Calu3 (cell line): ENCODE measurements at regions not wholly inside any gene's neighbourhood (a gene's known extent, or its start where the extent isn't known, plus 50 kb on each side); places are given as distances from the start of the nearest gene placed in this dataset.

Experiments
- BruUV-seq: library from RNA; stranded (reverse); fragments of 400-500 nt; replicated peaks from 2 replicates; lab custom pipeline; 2021; lab: Mats Ljungman, UMichigan
- CTCF ChIA-PET: fragments of 300-600 bp; sonication (Branson Sonifier 250); formaldehyde crosslinking; loops from one replicate; lab custom pipeline; 2022; ENCODE audit warnings: antibody characterized with exemption; lab: Charles Lee
- DNase-seq: peaks from one replicate; pipeline ENCODE4 v3.0.0; 2022
- H3K27ac Mint-ChIP-seq: one replicate; pipeline ENCODE4 v1.8.0; 2022; ENCODE audit warnings: mixed read lengths; ENCODE audit not compliant: unreplicated experiment
- H3K27me3 Mint-ChIP-seq: one replicate; pipeline ENCODE4 v1.8.0; 2022; ENCODE audit warnings: mixed read lengths; ENCODE audit not compliant: unreplicated experiment
- H3K36me3 Mint-ChIP-seq: one replicate; pipeline ENCODE4 v1.8.0; 2022; ENCODE audit warnings: mild to moderate bottlenecking, moderate library complexity, mixed read lengths; ENCODE audit not compliant: insufficient read depth, unreplicated experiment
- H3K4me1 Mint-ChIP-seq: one replicate; pipeline ENCODE4 v1.8.0; 2022; ENCODE audit warnings: mild to moderate bottlenecking, low read depth, mixed read lengths; ENCODE audit not compliant: unreplicated experiment
- H3K4me3 Mint-ChIP-seq: one replicate; pipeline ENCODE4 v1.8.0; 2022; ENCODE audit warnings: mild to moderate bottlenecking, low read depth, moderate library complexity, mixed read lengths; ENCODE audit not compliant: unreplicated experiment
- H3K9me3 Mint-ChIP-seq: one replicate; pipeline ENCODE4 v1.8.0; 2022; ENCODE audit warnings: low read depth, mixed read lengths; ENCODE audit not compliant: unreplicated experiment
- intact Hi-C: fragments of 100-400 bp; cut with micrococcal nuclease; formaldehyde crosslinking; loops from one replicate; pipeline ENCODE4 v1.10.0; 2022; ENCODE audit not compliant: unreplicated experiment
- TF ChIP-seq, protein P1 (sequence below): fragments of 200-600 bp; IDR thresholded peaks from one replicate; pipeline ENCODE4 v1.8.0; 2022; ENCODE audit warnings: antibody characterized with exemption; ENCODE audit not compliant: unreplicated experiment

DNA sequence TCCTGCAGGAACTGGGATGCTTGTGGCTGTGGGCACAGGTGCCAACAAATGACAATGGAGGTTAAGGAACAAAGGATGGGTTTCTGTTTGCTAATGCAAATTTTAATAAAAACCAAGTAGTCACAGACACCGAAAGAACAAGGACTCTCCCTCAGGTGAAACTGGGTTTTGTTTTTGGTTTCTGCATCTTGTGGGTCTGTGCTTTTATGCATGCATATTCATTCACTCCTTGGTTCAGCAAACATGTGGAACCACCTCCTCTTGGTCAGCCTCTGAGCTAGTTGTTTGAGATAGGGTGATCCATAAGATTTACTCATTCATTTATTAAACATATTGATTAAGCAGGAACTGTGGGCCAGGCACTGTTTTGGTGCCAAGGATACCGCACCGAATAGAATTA is 381.9 kb downstream of the CDK5RAP2 start:
- no peak overlapping the region for H3K27ac Mint-ChIP-seq
- H3K9me3 Mint-ChIP-seq: no peaks in the 10 kb centered on the region
- TF ChIP-seq, protein P1, sequence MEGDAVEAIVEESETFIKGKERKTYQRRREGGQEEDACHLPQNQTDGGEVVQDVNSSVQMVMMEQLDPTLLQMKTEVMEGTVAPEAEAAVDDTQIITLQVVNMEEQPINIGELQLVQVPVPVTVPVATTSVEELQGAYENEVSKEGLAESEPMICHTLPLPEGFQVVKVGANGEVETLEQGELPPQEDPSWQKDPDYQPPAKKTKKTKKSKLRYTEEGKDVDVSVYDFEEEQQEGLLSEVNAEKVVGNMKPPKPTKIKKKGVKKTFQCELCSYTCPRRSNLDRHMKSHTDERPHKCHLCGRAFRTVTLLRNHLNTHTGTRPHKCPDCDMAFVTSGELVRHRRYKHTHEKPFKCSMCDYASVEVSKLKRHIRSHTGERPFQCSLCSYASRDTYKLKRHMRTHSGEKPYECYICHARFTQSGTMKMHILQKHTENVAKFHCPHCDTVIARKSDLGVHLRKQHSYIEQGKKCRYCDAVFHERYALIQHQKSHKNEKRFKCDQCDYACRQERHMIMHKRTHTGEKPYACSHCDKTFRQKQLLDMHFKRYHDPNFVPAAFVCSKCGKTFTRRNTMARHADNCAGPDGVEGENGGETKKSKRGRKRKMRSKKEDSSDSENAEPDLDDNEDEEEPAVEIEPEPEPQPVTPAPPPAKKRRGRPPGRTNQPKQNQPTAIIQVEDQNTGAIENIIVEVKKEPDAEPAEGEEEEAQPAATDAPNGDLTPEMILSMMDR: no peak
- peaks cover 24% of the 10 kb centered on the region for H3K27me3 Mint-ChIP-seq
- no peak overlapping the region for H3K4me3 Mint-ChIP-seq
- CTCF ChIA-PET: no interaction called here
- DNase-seq: no peak
- H3K4me1 Mint-ChIP-seq: no peaks in the 10 kb centered on the region
- H3K36me3 Mint-ChIP-seq: no peaks in the 10 kb centered on the region
- BruUV-seq: no TSS peak
- intact Hi-C loops: no loop called here

DNA sequence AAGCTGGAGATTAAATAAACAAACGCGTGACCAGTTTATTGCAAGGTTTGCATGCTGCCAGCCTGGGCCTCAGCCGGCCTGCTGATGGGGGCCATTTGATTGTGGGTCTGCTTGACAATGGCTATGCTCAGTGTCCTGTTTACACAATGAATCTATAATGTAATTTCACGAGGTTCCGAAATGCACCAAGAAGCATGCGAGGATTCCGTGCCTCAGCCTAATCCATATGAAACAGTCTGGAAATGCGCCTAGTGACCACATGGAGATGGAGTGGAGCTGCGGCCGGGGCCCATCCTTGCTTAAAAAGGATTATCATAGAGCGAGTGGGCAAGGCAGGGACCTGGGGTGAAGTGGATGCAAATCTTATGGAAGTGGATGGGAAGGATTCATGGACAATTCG is 382.4 kb downstream of the CDK5RAP2 start:
- Mint-ChIP-seq H3K36me3 (no peaks in the 10 kb centered on the region), H3K9me3 (no peaks in the 10 kb centered on the region), H3K27ac (no peak overlapping the region), H3K27me3 (peaks cover 28% of the 10 kb centered on the region), H3K4me1 (no peaks in the 10 kb centered on the region), H3K4me3 (no peak overlapping the region)
- BruUV-seq: no TSS peak
- DNase-seq: no peak
- CTCF ChIA-PET: no interaction called here
- TF ChIP-seq, protein P1: no peak
- intact Hi-C loops: no loop called here

DNA sequence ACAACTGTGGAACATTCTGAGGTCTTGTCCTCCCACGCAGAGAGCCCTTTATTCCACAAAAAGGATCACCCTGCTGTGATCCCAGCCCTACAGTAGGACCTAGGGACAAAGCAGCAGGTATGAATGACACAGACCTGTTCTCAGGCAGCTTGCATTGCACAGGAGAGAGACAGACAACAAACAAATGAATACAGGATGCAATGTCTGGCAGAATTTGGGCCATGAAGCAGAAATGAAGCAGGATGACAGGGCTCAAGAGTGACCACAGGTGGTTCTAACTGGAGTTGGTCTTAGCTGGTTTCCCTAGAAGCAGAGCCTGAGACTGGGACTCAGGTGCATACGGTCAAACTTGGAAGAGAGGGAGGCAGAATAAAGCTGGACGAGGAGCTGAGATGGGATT is 388.8 kb downstream of the CDK5RAP2 start:
- TF ChIP-seq, protein P1: no peak

DNA sequence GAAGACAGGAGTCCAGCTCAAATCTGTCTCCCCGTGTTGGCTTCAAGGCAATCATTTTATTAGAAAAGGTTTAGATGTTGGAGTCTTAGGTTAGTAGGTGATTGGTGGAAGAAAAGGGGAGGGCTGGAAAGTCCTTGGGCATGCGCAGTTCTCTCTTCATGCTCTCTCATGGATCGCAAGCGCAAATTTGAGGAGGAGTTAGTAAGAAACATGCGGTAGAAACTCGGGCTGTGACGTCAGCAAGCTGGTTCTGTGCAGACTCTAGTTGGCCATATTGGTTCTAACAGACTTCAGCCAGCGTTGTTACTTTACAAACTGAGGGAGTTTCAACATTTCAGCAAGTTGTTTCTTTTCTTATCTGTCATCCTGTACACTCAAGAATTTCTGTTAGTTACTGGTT is 392.2 kb downstream of the CDK5RAP2 start:
- CTCF ChIA-PET: interaction anchor here (0.6 kb wide), 1 partner anchor 34 kb away, joined by 3 read pairs; no protein-coding TSS in a partner anchor
- Mint-ChIP-seq H3K4me3 (no peak overlapping the region), H3K27me3 (peaks cover 78% of the 10 kb centered on the region), H3K4me1 (no peaks in the 10 kb centered on the region), H3K9me3 (no peaks in the 10 kb centered on the region), H3K36me3 (no peaks in the 10 kb centered on the region), H3K27ac (no peak overlapping the region)
- BruUV-seq: no TSS peak
- intact Hi-C loops: no loop called here
- TF ChIP-seq, protein P1: no peak
- DNase-seq: no peak

More for the DNA sequence above, 388.8 kb downstream of the CDK5RAP2 start:
- Mint-ChIP-seq H3K4me3 (no peak overlapping the region), H3K27ac (no peak overlapping the region), H3K4me1 (no peaks in the 10 kb centered on the region), H3K9me3 (no peaks in the 10 kb centered on the region), H3K36me3 (no peaks in the 10 kb centered on the region), H3K27me3 (peaks cover 71% of the 10 kb centered on the region)
- intact Hi-C loops: no loop called here
- BruUV-seq: no TSS peak
- no peak for DNase-seq
- CTCF ChIA-PET: interaction anchor here (0.6 kb wide), 1 partner anchor 8 kb away, joined by 3 read pairs; no protein-coding TSS in a partner anchor
